Endothelial cell of umbilical vein (primary cell): ENCODE measurements at regions not wholly inside any gene's neighbourhood (a gene's known extent, or its start where the extent isn't known, plus 50 kb on each side); places are given as distances from the start of the nearest gene placed in this dataset.

ENCODE experiments used
- EZH2 ChIP-seq: IDR thresholded peaks from 2 replicates; pipeline ENCODE4 v1.6.1; 2012; ENCODE audit warnings: borderline replicate concordance, low read depth, mild to moderate bottlenecking, moderate library complexity, low read length, inconsistent platforms; ENCODE audit not compliant: severe bottlenecking
- MYC ChIP-seq: IDR thresholded peaks from one replicate; pipeline ENCODE4 v1.6.1; 2011; ENCODE audit warnings: mild to moderate bottlenecking, low read depth, low read length
- POLR2A ChIP-seq: IDR thresholded peaks from 2 replicates; pipeline ENCODE4 v1.6.1; 2012; ENCODE audit warnings: low read depth, mild to moderate bottlenecking, control low read depth, low read length
- TF ChIP-seq, protein P1 (sequence below), 2 donors: IDR thresholded peaks; 1 replicate in 1 of 2; 2 replicates in 1 of 2; pipeline ENCODE4 v1.5.1; 2011; ENCODE audit warnings: low read length in 2 of 2, mild to moderate bottlenecking in 2 of 2, moderate library complexity in 2 of 2, control low read depth in 1 of 2, inconsistent platforms in 1 of 2, low read depth in 1 of 2; ENCODE audit not compliant: insufficient read depth in 1 of 2; ENCODE audit errors: extremely low read depth in 1 of 2

DNA sequence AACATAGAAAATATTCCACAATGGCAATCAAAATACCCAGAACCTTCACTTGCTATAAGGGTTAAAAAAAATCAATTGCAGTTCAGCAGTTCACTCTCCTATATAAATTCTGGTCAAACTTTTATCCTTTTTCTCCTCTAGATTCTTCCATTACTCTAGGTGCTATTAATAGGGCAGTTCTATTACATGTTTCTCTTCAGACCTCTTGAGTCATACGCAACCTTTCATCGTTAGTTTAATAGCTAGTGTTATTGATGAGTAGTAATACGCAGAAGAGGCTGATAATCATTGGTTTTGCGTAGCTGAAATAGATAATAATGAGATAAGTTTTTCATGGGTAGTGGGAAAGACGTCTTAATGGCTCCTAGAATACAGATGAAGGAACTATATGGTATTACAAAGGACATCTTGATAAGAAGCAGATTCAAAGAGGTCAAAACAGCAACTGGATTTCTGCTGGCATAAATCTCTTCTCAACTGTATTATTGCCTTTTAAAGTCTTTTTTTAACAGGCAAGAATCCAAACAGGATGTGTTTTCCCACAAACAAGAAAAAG is 118.3 kb upstream of the STARD13 start:
- no peak for TF ChIP-seq POLR2A
- TF ChIP-seq, protein P1, sequence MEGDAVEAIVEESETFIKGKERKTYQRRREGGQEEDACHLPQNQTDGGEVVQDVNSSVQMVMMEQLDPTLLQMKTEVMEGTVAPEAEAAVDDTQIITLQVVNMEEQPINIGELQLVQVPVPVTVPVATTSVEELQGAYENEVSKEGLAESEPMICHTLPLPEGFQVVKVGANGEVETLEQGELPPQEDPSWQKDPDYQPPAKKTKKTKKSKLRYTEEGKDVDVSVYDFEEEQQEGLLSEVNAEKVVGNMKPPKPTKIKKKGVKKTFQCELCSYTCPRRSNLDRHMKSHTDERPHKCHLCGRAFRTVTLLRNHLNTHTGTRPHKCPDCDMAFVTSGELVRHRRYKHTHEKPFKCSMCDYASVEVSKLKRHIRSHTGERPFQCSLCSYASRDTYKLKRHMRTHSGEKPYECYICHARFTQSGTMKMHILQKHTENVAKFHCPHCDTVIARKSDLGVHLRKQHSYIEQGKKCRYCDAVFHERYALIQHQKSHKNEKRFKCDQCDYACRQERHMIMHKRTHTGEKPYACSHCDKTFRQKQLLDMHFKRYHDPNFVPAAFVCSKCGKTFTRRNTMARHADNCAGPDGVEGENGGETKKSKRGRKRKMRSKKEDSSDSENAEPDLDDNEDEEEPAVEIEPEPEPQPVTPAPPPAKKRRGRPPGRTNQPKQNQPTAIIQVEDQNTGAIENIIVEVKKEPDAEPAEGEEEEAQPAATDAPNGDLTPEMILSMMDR (IDR thresholded peaks at IDR 0.05; ENCODE audit: extremely low read depth in 1 of 2, insufficient read depth in 1 of 2, low read depth in 1 of 2, low read length in 2 of 2) = no peak
- no peak for TF ChIP-seq EZH2
- no peak for TF ChIP-seq MYC
